ENCODE measurements at regions not wholly inside any gene's neighbourhood (a gene's known extent, or its start where the extent isn't known, plus 50 kb on each side); places are given as distances from the start of the nearest gene placed in this dataset.

DNA sequence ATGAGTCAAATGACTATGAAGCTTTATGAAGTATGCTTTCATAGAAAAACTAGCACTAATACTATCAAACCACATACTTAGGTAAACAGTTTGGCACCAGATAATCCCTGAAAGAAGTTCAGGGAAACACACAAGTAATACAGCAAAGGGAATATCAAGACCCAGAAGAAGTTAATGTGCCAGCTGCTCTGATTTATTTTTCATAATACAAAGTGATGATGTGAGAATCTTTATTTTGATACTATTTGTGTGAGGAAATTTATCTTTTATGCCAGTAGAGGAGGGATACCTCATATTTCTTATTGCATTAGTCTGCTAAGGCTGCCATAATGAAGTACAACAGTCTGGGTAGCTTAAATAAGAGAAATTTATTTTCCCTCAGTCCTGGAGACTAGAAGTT, 67.7 kb upstream of the ANO3 start:
- H4K20me1 ChIP-seq (ENCODE audit: insufficient read depth), result no peaks in the 10 kb centered on the region
- peak overlapping the region; percentile 39; the same call in 1 of the 2 replicates for H2AFZ ChIP-seq (ENCODE audit: low read depth)
- no peak overlapping the region for H3K27ac ChIP-seq (ENCODE audit: low read depth in 2 of 2, low read length in 1 of 2)
- TF ChIP-seq YY1 (IDR thresholded peaks at IDR 0.05; ENCODE audit: low read depth) (no peak), TAF1 (IDR thresholded peaks at IDR 0.05; ENCODE audit: borderline replicate concordance, low read depth, low read length) (no peak), FOXM1 (IDR thresholded peaks at IDR 0.05; ENCODE audit: low read depth) (no peak), RAD21 (IDR thresholded peaks at IDR 0.05; ENCODE audit: low read length) (no peak), GABPA (IDR thresholded peaks at IDR 0.05; ENCODE audit: low read depth) (no peak), FOSL2 (IDR thresholded peaks at IDR 0.05; ENCODE audit: borderline replicate concordance, low read depth) (no peak), ELF1 (IDR thresholded peaks at IDR 0.05) (no peak), TCF12 (IDR thresholded peaks at IDR 0.05) (no peak), GATA2 (CRISPR knock-in tag; IDR thresholded peaks at IDR 0.05) (no peak), RCOR1 (IDR thresholded peaks at IDR 0.05; ENCODE audit: low read length) (no peak), TEAD4 (IDR thresholded peaks at IDR 0.05; ENCODE audit: borderline replicate concordance, insufficient read depth) (no peak), JUND (IDR thresholded peaks at IDR 0.05) (no peak), CHD2 (IDR thresholded peaks at IDR 0.05; ENCODE audit: low read length, partially characterized antibody) (no peak)
- TF ChIP-seq, protein P1, sequence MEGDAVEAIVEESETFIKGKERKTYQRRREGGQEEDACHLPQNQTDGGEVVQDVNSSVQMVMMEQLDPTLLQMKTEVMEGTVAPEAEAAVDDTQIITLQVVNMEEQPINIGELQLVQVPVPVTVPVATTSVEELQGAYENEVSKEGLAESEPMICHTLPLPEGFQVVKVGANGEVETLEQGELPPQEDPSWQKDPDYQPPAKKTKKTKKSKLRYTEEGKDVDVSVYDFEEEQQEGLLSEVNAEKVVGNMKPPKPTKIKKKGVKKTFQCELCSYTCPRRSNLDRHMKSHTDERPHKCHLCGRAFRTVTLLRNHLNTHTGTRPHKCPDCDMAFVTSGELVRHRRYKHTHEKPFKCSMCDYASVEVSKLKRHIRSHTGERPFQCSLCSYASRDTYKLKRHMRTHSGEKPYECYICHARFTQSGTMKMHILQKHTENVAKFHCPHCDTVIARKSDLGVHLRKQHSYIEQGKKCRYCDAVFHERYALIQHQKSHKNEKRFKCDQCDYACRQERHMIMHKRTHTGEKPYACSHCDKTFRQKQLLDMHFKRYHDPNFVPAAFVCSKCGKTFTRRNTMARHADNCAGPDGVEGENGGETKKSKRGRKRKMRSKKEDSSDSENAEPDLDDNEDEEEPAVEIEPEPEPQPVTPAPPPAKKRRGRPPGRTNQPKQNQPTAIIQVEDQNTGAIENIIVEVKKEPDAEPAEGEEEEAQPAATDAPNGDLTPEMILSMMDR (IDR thresholded peaks at IDR 0.05), result no peak
- no peak for DNase-seq
- H3K79me2 ChIP-seq (ENCODE audit: insufficient read depth), result no peaks in the 10 kb centered on the region
- H3K27me3 ChIP-seq (ENCODE audit: insufficient read depth), result no peaks in the 10 kb centered on the region
- H3K9ac ChIP-seq, result no peak overlapping the region
- ChIA-PET CTCF (interaction anchor here (1.6 kb wide), 1 partner anchor 14 kb away, joined by 5 read pairs; no protein-coding TSS in a partner anchor), POLR2A (no interaction called here)
- no peak overlapping the region for H3K4me3 ChIP-seq (ENCODE audit: low read depth in 2 of 2, low read length in 1 of 2)
- H3K36me3 ChIP-seq (replicated peaks in 1 of 2; ENCODE audit: control insufficient read depth in 1 of 2, insufficient read depth in 2 of 2, low read length in 1 of 2), result no peaks in the 10 kb centered on the region
- H3F3A ChIP-seq (replicated peaks; ENCODE audit: insufficient read depth), result no peaks in the 10 kb centered on the region
- H3K9me3 ChIP-seq, result no peaks in the 10 kb centered on the region
- H3K4me1 ChIP-seq (ENCODE audit: control insufficient read depth in 1 of 2, insufficient read depth in 2 of 2, low read depth in 1 of 2, low read length in 1 of 2), result no peaks in the 10 kb centered on the region
- no peaks in the 10 kb centered on the region for H3K9me2 ChIP-seq
- no peak overlapping the region for H3K4me2 ChIP-seq

DNA sequence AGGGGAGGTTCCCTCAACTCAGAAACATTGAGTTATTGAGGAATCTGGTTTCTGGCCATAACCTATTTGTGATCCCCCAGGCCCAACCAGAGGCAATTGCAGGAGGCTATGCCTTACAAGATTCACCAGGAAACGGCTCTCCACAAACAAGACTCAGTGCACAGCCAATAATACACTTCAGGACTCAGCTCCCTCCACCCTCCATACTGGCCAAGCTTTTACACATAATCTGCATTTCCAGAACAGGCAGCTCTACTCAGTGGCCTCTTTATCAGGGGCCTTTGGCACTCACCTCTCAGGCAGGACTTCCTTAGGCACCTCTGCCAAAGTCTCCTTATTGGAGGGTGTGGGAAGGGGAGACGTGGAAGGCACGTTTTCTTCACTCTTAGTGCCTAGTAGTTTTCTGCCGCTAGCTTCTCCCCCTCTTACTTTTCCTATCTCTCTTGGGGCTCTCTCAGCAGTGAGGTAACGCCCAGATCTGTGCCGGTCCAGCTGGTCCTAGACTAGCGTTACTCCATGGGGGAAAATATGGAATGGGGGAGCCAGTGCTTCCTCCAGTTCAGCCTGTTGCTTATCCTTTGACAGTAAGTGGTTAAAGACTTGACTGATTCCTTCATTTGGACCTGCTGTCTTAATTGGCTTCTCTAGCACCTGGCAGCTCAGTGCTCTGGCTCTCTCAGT, 62.8 kb upstream of the ANO3 start:
- Histone ChIP-seq H3K36me3 (replicated peaks in 1 of 2; ENCODE audit: control insufficient read depth in 1 of 2, insufficient read depth in 2 of 2, low read length in 1 of 2) (no peaks in the 10 kb centered on the region), H3K9me2 (no peaks in the 10 kb centered on the region), H3K27me3 (ENCODE audit: insufficient read depth) (no peaks in the 10 kb centered on the region), H3K27ac (ENCODE audit: low read depth in 2 of 2, low read length in 1 of 2) (no peak overlapping the region), H3K79me2 (ENCODE audit: insufficient read depth) (no peaks in the 10 kb centered on the region), H3K9ac (no peak overlapping the region), H3K9me3 (no peaks in the 10 kb centered on the region), H4K20me1 (ENCODE audit: insufficient read depth) (no peaks in the 10 kb centered on the region), H3K4me3 (ENCODE audit: low read depth in 2 of 2, low read length in 1 of 2) (no peak overlapping the region), H3F3A (replicated peaks; ENCODE audit: insufficient read depth) (no peaks in the 10 kb centered on the region), H2AFZ (ENCODE audit: low read depth) (no peak overlapping the region), H3K4me1 (ENCODE audit: control insufficient read depth in 1 of 2, insufficient read depth in 2 of 2, low read depth in 1 of 2, low read length in 1 of 2) (no peaks in the 10 kb centered on the region), H3K4me2 (no peak overlapping the region)
- 89% methylated on average over 7 of the region's 7 CpGs for WGBS (ENCODE audit: low lambda C conversion rate)
- CTCF ChIA-PET, result interaction anchor here (0.9 to 3.6 kb wide), 5 partner anchors 8 to 287 kb away, joined by 3 to 15 read pairs (median 5); no protein-coding TSS in a partner anchor
- no peak for DNase-seq
- TF ChIP-seq RXRA (IDR thresholded peaks at IDR 0.05; ENCODE audit: borderline replicate concordance, low read depth), result no peak
- TF ChIP-seq NFIC (IDR thresholded peaks at IDR 0.05; ENCODE audit: borderline replicate concordance), result no peak
- no peak for TF ChIP-seq ELF1 (IDR thresholded peaks at IDR 0.05)
- no peak for TF ChIP-seq EZH2phosphoT487 (IDR thresholded peaks at IDR 0.05; ENCODE audit: borderline replicate concordance, low read depth)
- TF ChIP-seq, protein P1 (IDR thresholded peaks at IDR 0.05), result no peak
- TF ChIP-seq YY1 (IDR thresholded peaks at IDR 0.05; ENCODE audit: low read depth), result no peak
- TF ChIP-seq FOXJ3 (CRISPR knock-in tag; IDR thresholded peaks at IDR 0.05), result no peak
- no peak for TF ChIP-seq SMC3 (IDR thresholded peaks at IDR 0.05; ENCODE audit: low read depth, low read length)
- no peak for TF ChIP-seq JUND (IDR thresholded peaks at IDR 0.05)
- POLR2A ChIA-PET, result no interaction called here

Measured in SK-N-SH (cell line).